Neural cell (in vitro differentiated cells): ENCODE measurements at regions not wholly inside any gene's neighbourhood (a gene's known extent, or its start where the extent isn't known, plus 50 kb on each side); places are given as distances from the start of the nearest gene placed in this dataset.

Experiments used
- EP300 ChIP-seq: fragments of 450-650 bp; conservative IDR thresholded peaks from 2 replicates; pipeline ENCODE4 v1.6.1; 2014; ENCODE audit warnings: antibody characterized with exemption, mild to moderate bottlenecking, moderate library complexity; ENCODE audit not compliant: poor library complexity, severe bottlenecking
- EZH2 ChIP-seq: fragments of 200-600, 300-800 bp; shearing (Covaris generic), sonication (generic); IDR thresholded peaks from 2 replicates; pipeline ENCODE4 v1.6.1; 2014; ENCODE audit warnings: antibody characterized with exemption, low read length, borderline replicate concordance, mild to moderate bottlenecking; ENCODE audit not compliant: insufficient read depth, poor library complexity, severe bottlenecking
- MXI1 ChIP-seq: fragments of 450-650 bp; conservative IDR thresholded peaks from 2 replicates; pipeline ENCODE4 v1.6.1; 2014; ENCODE audit warnings: antibody characterized with exemption, mild to moderate bottlenecking; ENCODE audit not compliant: poor library complexity, severe bottlenecking
- POLR2AphosphoS5 ChIP-seq: IDR thresholded peaks from 2 replicates; pipeline ENCODE4 v1.6.1; 2012
- RAD21 ChIP-seq: fragments of 450-650 bp; conservative IDR thresholded peaks from 2 replicates; pipeline ENCODE4 v1.6.1; 2014; ENCODE audit warnings: antibody characterized with exemption, mild to moderate bottlenecking, moderate library complexity
- SMC3 ChIP-seq: fragments of 450-650 bp; conservative IDR thresholded peaks from 2 replicates; pipeline ENCODE4 v1.6.1; 2014; ENCODE audit warnings: antibody characterized with exemption, mild to moderate bottlenecking, moderate library complexity; ENCODE audit not compliant: poor library complexity
- TF ChIP-seq, protein P1 (sequence below): fragments of 450-650 bp; IDR thresholded peaks from 2 replicates; pipeline ENCODE4 v1.5.1; 2014; ENCODE audit warnings: antibody characterized with exemption, mild to moderate bottlenecking, moderate library complexity; ENCODE audit not compliant: poor library complexity, severe bottlenecking

DNA sequence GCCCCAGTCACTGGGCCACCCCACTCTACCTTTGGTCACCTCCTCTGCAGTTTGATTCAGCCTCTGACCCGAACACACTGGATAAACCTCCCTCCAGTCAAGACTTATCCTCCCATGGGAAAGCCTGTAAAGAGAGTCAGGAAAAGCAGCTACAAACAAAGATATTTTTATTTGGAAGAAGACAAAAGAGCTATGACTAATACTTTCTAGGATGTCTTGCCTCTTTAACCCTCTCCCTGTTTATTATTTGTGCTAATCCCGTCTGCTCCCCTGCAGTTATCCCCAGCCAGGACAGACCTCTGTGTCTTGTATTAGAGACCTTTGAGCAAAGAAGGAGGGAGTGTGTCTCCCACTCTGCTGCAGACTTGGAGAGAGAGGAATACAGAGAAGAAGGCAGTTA, 178.3 kb downstream of the EFNB2 start:
- TF ChIP-seq EZH2, result no peak
- TF ChIP-seq, protein P1, sequence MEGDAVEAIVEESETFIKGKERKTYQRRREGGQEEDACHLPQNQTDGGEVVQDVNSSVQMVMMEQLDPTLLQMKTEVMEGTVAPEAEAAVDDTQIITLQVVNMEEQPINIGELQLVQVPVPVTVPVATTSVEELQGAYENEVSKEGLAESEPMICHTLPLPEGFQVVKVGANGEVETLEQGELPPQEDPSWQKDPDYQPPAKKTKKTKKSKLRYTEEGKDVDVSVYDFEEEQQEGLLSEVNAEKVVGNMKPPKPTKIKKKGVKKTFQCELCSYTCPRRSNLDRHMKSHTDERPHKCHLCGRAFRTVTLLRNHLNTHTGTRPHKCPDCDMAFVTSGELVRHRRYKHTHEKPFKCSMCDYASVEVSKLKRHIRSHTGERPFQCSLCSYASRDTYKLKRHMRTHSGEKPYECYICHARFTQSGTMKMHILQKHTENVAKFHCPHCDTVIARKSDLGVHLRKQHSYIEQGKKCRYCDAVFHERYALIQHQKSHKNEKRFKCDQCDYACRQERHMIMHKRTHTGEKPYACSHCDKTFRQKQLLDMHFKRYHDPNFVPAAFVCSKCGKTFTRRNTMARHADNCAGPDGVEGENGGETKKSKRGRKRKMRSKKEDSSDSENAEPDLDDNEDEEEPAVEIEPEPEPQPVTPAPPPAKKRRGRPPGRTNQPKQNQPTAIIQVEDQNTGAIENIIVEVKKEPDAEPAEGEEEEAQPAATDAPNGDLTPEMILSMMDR, result no peak
- no peak for TF ChIP-seq POLR2AphosphoS5
- no peak for TF ChIP-seq SMC3
- no peak for TF ChIP-seq MXI1
- TF ChIP-seq EP300, result no peak
- no peak for TF ChIP-seq RAD21
